Endodermal cell (in vitro differentiated cells): ENCODE measurements at regions not wholly inside any gene's neighbourhood (a gene's known extent, or its start where the extent isn't known, plus 50 kb on each side); places are given as distances from the start of the nearest gene placed in this dataset.
A peak's percentile ranks its signal among the peaks of the same experiment; 100 is the strongest.

Source experiments
- DNase-seq: peaks from one replicate; pipeline ENCODE4 v3.0.0-alpha.2; 2017
- H3K27ac ChIP-seq: 2 replicates; pipeline ENCODE4 v1.5.1; 2013; ENCODE audit warnings: mild to moderate bottlenecking, low read depth, low read length, moderate library complexity
- H3K27me3 ChIP-seq: 2 replicates; pipeline ENCODE4 v1.6.1; 2013; ENCODE audit warnings: mild to moderate bottlenecking, low read length, moderate library complexity; ENCODE audit not compliant: insufficient read depth, control insufficient read depth, poor library complexity, severe bottlenecking
- H3K36me3 ChIP-seq: 2 replicates; pipeline ENCODE4 v1.7.0; 2013; ENCODE audit warnings: mild to moderate bottlenecking, low read length, moderate library complexity; ENCODE audit not compliant: control insufficient read depth, insufficient read depth
- H3K4me1 ChIP-seq: one replicate; pipeline ENCODE4 v1.7.0; 2013; ENCODE audit warnings: low read length; ENCODE audit not compliant: control insufficient read depth, insufficient read depth
- H3K4me3 ChIP-seq: 2 replicates; pipeline ENCODE4 v1.5.1; 2013; ENCODE audit warnings: mild to moderate bottlenecking, low read length, moderate library complexity
- H3K9ac ChIP-seq: 2 replicates; pipeline ENCODE4 v1.6.1; 2013; ENCODE audit warnings: mild to moderate bottlenecking, low read length, moderate library complexity; ENCODE audit not compliant: poor library complexity, severe bottlenecking; ENCODE audit errors: extremely low read depth
- H3K9me3 ChIP-seq: 2 replicates; pipeline ENCODE4 v1.6.1; 2013; ENCODE audit warnings: mild to moderate bottlenecking, low read length, moderate library complexity; ENCODE audit not compliant: control insufficient read depth
- H3K27ac Mint-ChIP-seq: 2 replicates; pipeline ENCODE4 v1.8.0; 2020; ENCODE audit warnings: mixed read lengths
- H3K27me3 Mint-ChIP-seq: 2 replicates; pipeline ENCODE4 v1.8.0; 2021; ENCODE audit warnings: mild to moderate bottlenecking, mixed read lengths; ENCODE audit not compliant: insufficient read depth
- H3K36me3 Mint-ChIP-seq: 2 replicates; pipeline ENCODE4 v1.8.0; 2020; ENCODE audit warnings: low read depth, mixed read lengths
- H3K4me1 Mint-ChIP-seq: 2 replicates; pipeline ENCODE4 v1.8.0; 2020; ENCODE audit warnings: mixed read lengths
- H3K4me3 Mint-ChIP-seq: 2 replicates; pipeline ENCODE4 v1.8.0; 2020; ENCODE audit warnings: mild to moderate bottlenecking, moderate library complexity, mixed read lengths
- H3K9me3 Mint-ChIP-seq: 2 replicates; pipeline ENCODE4 v1.8.0; 2020; ENCODE audit warnings: mild to moderate bottlenecking, mixed read lengths
- WGBS, 2 experiments: methylation state at CpG; one replicate each; pipeline versions ENCODE4 v1.1.5 to v1.1.7; 2013; ENCODE audit warnings: missing lambda C conversion rate in 2 of 2, mixed read lengths in 1 of 2; ENCODE audit not compliant: insufficient coverage in 1 of 2, insufficient read length in 1 of 2; 5-methylcytosine and 5-hydroxymethylcytosine counted together
- TF ChIP-seq, protein P1 (sequence below): fragments of 200-600 bp; sonication (generic); conservative IDR thresholded peaks from 2 replicates; pipeline ENCODE4 v1.5.0; 2021; ENCODE audit warnings: antibody characterized with exemption, mild to moderate bottlenecking

DNA sequence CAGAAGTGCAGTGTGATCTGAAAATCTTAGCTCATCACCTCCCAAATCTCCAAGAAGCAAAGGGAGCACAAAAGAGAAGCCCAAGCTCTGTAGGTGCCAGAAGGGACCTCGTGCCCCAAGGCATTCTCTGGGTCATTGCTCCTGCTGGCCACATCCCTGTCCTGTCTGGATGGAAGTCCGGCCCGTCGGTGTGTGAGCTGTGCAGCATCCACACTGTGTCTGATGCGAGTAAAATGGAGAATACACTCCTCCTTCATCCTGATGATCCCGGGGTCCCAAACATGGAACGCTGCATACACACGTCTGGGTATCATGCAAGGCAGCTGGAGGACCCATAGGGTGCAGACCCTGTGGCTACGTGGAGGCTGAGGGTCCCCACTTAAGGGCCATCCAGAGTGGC is 851.4 kb downstream of the GALR1 start:
- Histone ChIP-seq H3K9ac (no peak overlapping the region), H3K4me3 (no peak overlapping the region), H3K27ac (no peak overlapping the region), H3K9me3 (no peaks in the 10 kb centered on the region), H3K36me3 (no peaks in the 10 kb centered on the region), H3K4me1 (no peaks in the 10 kb centered on the region), H3K27me3 (no peaks in the 10 kb centered on the region)
- TF ChIP-seq, protein P1, sequence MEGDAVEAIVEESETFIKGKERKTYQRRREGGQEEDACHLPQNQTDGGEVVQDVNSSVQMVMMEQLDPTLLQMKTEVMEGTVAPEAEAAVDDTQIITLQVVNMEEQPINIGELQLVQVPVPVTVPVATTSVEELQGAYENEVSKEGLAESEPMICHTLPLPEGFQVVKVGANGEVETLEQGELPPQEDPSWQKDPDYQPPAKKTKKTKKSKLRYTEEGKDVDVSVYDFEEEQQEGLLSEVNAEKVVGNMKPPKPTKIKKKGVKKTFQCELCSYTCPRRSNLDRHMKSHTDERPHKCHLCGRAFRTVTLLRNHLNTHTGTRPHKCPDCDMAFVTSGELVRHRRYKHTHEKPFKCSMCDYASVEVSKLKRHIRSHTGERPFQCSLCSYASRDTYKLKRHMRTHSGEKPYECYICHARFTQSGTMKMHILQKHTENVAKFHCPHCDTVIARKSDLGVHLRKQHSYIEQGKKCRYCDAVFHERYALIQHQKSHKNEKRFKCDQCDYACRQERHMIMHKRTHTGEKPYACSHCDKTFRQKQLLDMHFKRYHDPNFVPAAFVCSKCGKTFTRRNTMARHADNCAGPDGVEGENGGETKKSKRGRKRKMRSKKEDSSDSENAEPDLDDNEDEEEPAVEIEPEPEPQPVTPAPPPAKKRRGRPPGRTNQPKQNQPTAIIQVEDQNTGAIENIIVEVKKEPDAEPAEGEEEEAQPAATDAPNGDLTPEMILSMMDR: no peak
- WGBS, 2 experiments: 87 to 90% methylated on average over 8 to 9 of the region's 9 CpGs
- Mint-ChIP-seq H3K4me1 (no peaks in the 10 kb centered on the region), H3K4me3 (no peak overlapping the region), H3K9me3 (peaks cover 22% of the 10 kb centered on the region), H3K27ac (no peak overlapping the region), H3K36me3 (no peaks in the 10 kb centered on the region), H3K27me3 (no peaks in the 10 kb centered on the region)
- no peak for DNase-seq

DNA sequence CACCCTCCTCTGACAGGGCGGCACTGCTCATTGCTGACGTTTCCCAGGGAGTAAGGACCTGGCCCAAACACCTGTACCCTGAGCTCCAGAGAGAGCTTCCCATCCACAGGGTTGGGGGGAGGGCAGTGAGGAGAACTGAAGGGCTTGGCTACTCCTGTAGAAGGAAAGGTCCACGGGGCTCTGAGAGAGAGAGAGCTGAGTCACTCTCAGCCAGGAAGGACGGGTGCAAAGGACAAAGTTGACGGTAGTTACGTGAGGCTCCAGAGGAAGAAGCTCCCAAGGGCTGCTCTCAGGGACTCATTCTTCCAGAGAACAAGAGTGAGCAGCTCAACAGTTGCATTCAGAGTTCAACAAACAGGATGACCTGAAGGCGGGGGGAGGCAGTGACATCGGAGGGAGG is 852.5 kb downstream of the GALR1 start:
- TF ChIP-seq, protein P1: no peak
- Histone ChIP-seq H3K4me1 (no peaks in the 10 kb centered on the region), H3K36me3 (no peaks in the 10 kb centered on the region), H3K9ac (no peak overlapping the region), H3K9me3 (no peaks in the 10 kb centered on the region), H3K27me3 (no peaks in the 10 kb centered on the region), H3K4me3 (no peak overlapping the region), H3K27ac (no peak overlapping the region)
- no peaks in the 10 kb centered on the region for H3K4me1 Mint-ChIP-seq
- no peaks in the 10 kb centered on the region for H3K36me3 Mint-ChIP-seq
- no peak overlapping the region for H3K4me3 Mint-ChIP-seq
- no peak overlapping the region for H3K27ac Mint-ChIP-seq
- peaks cover 23% of the 10 kb centered on the region for H3K9me3 Mint-ChIP-seq
- no peaks in the 10 kb centered on the region for H3K27me3 Mint-ChIP-seq
- WGBS, 2 experiments: 89 to 100% methylated on average over 5 to 8 of the region's 8 CpGs
- DNase-seq: peak; percentile 9

DNA sequence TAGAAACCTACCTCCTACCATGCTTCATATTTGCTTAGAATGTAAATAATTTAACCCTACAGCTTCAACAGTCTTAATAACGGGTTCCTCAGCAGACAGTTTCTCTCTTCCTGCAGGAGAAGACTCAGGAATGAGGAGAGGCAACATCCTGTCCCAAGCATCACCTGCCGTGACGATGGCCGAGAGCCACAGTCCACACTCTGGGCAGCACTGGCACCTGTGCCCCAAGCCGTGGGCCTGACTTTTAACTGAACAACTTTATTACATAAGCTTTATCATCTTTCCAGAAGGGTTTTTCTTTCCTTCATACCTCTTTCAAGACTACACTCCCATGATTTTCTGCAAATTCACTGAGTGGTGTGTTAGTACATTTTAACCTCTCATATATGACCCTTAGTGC is 856.0 kb downstream of the GALR1 start:
- Histone ChIP-seq H3K9me3 (no peaks in the 10 kb centered on the region), H3K36me3 (no peaks in the 10 kb centered on the region), H3K9ac (no peak overlapping the region), H3K4me1 (no peaks in the 10 kb centered on the region), H3K27ac (no peak overlapping the region), H3K27me3 (no peaks in the 10 kb centered on the region), H3K4me3 (no peak overlapping the region)
- H3K9me3 Mint-ChIP-seq: peaks cover 18% of the 10 kb centered on the region
- TF ChIP-seq, protein P1: no peak
- H3K27ac Mint-ChIP-seq: no peak overlapping the region
- no peaks in the 10 kb centered on the region for H3K36me3 Mint-ChIP-seq
- peak; percentile 7 for DNase-seq
- H3K4me1 Mint-ChIP-seq: no peaks in the 10 kb centered on the region
- H3K4me3 Mint-ChIP-seq: no peak overlapping the region
- no peaks in the 10 kb centered on the region for H3K27me3 Mint-ChIP-seq
- 95 to 100% methylated on average over 3 to 5 of the region's 5 CpGs for WGBS, 2 experiments
